ENCODE measurements at regions not wholly inside any gene's neighbourhood (a gene's known extent, or its start where the extent isn't known, plus 50 kb on each side); places are given as distances from the start of the nearest gene placed in this dataset.
A peak's percentile ranks its signal among the peaks of the same experiment; 100 is the strongest.

- no peak for TF ChIP-seq CTCF (conservative IDR thresholded peaks at IDR 0.05)
- no peak overlapping the region for H3K27ac ChIP-seq
Observed at GRCh38 chr11:86724137-86724536, 51.7 kb upstream of the ME3 start.

GRCh38 chr11:86723281-86723680, 50.9 kb upstream of the ME3 start:
- no peak for TF ChIP-seq CTCF (conservative IDR thresholded peaks at IDR 0.05)
- H3K27ac ChIP-seq: no peak overlapping the region

GRCh38 chr11:86722748-86723147, 50.3 kb upstream of the ME3 start:
- H3K27ac ChIP-seq: peak overlapping the region; percentile 38; the same call in 1 of the 2 replicates
- no peak for TF ChIP-seq CTCF (conservative IDR thresholded peaks at IDR 0.05)
